Panc1 (cell line): ENCODE measurements at regions not wholly inside any gene's neighbourhood (a gene's known extent, or its start where the extent isn't known, plus 50 kb on each side); places are given as distances from the start of the nearest gene placed in this dataset.

Experiments used
- POLR2AphosphoS5 ChIP-seq: IDR thresholded peaks from 2 replicates; pipeline ENCODE4 v1.6.1; 2012; ENCODE audit warnings: mild to moderate bottlenecking, low read depth, low read length, moderate library complexity
- TF ChIP-seq, protein P1 (sequence below): fragments of 450-650 bp; IDR thresholded peaks from 2 replicates; pipeline ENCODE4 v1.5.1; 2017; ENCODE audit warnings: mild to moderate bottlenecking

DNA sequence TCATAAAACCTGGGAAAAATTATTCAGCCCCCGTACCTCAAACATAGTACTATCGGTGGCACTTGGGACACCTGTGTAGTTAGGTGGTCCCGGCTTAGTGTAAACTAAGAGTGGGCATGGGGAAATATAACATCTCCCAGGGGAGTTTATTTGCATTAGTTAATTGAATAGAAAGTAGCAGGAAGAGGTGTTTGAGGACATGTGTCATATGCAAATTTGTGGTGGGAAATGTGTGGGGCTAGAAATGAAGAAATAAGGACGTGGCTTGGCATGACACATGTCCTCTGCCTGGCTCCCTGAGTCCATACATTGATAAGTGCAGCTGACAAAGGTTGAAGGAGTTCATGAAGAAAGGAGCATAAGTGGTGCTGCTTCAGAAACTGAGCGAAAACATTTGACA is 483.6 kb downstream of the SH2D1A start:
- TF ChIP-seq, protein P1, sequence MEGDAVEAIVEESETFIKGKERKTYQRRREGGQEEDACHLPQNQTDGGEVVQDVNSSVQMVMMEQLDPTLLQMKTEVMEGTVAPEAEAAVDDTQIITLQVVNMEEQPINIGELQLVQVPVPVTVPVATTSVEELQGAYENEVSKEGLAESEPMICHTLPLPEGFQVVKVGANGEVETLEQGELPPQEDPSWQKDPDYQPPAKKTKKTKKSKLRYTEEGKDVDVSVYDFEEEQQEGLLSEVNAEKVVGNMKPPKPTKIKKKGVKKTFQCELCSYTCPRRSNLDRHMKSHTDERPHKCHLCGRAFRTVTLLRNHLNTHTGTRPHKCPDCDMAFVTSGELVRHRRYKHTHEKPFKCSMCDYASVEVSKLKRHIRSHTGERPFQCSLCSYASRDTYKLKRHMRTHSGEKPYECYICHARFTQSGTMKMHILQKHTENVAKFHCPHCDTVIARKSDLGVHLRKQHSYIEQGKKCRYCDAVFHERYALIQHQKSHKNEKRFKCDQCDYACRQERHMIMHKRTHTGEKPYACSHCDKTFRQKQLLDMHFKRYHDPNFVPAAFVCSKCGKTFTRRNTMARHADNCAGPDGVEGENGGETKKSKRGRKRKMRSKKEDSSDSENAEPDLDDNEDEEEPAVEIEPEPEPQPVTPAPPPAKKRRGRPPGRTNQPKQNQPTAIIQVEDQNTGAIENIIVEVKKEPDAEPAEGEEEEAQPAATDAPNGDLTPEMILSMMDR: no peak
- TF ChIP-seq POLR2AphosphoS5: no peak
